H1 (cell line): ENCODE measurements at regions not wholly inside any gene's neighbourhood (a gene's known extent, or its start where the extent isn't known, plus 50 kb on each side); places are given as distances from the start of the nearest gene placed in this dataset.

Source experiments
- BCL11A ChIP-seq, 2 experiments: IDR thresholded peaks; one replicate each; pipeline ENCODE4 v1.6.1; 2011; ENCODE audit warnings: low read depth in 2 of 2, low read length in 2 of 2, mild to moderate bottlenecking in 2 of 2
- CHD2 ChIP-seq: IDR thresholded peaks from 2 replicates; pipeline ENCODE4 v1.6.1; 2012; ENCODE audit warnings: low read length, improper control_type of control experiment
- RAD21 ChIP-seq, 2 experiments: IDR thresholded peaks in 1 of 2; conservative IDR thresholded peaks in 1 of 2; 2 replicates each; pipeline ENCODE4 v1.6.1; 2011; ENCODE audit warnings: low read depth in 2 of 2, low read length in 2 of 2, improper control_type of control experiment in 1 of 2, inconsistent platforms in 1 of 2, mild to moderate bottlenecking in 1 of 2, moderate library complexity in 1 of 2
- SIRT6 ChIP-seq: IDR thresholded peaks from one replicate; pipeline ENCODE4 v1.7.1; 2012; ENCODE audit warnings: low read length, inconsistent platforms
- TEAD4 ChIP-seq: IDR thresholded peaks from 2 replicates; pipeline ENCODE4 v1.6.1; 2012; ENCODE audit warnings: low read depth, low read length, inconsistent platforms, mixed read lengths
- TF ChIP-seq, protein P1 (sequence below): IDR thresholded peaks from 2 replicates; pipeline ENCODE4 v1.6.1; 2012; ENCODE audit warnings: low read length, inconsistent platforms
- TF ChIP-seq, protein P2 (sequence below): IDR thresholded peaks from 2 replicates; pipeline ENCODE4 v1.6.1; 2012; ENCODE audit warnings: inconsistent platforms

DNA sequence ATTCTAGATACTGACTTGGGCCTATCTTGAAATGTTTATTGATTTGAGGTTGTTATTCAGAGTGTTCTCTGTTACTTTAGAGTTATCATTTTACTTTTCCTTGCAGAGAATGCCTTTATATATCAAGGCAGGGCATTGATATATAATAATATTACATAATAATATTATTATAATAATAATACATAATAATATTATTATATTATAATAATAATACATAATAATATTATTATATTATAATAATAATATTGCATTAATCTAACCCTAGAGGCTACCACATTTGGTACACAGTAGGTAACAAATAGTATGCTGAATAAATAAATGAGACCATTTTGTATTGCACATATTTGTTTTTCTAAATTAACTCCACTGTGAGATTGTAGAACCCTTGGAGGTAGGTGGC is 216.3 kb downstream of the EFHB start (continued):
- TF ChIP-seq, protein P1, sequence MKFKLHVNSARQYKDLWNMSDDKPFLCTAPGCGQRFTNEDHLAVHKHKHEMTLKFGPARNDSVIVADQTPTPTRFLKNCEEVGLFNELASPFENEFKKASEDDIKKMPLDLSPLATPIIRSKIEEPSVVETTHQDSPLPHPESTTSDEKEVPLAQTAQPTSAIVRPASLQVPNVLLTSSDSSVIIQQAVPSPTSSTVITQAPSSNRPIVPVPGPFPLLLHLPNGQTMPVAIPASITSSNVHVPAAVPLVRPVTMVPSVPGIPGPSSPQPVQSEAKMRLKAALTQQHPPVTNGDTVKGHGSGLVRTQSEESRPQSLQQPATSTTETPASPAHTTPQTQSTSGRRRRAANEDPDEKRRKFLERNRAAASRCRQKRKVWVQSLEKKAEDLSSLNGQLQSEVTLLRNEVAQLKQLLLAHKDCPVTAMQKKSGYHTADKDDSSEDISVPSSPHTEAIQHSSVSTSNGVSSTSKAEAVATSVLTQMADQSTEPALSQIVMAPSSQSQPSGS, result no peak
- TF ChIP-seq, protein P2, sequence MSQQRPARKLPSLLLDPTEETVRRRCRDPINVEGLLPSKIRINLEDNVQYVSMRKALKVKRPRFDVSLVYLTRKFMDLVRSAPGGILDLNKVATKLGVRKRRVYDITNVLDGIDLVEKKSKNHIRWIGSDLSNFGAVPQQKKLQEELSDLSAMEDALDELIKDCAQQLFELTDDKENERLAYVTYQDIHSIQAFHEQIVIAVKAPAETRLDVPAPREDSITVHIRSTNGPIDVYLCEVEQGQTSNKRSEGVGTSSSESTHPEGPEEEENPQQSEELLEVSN, result no peak
- TF ChIP-seq RAD21 (IDR thresholded peaks at IDR 0.05 in 1 of 2, conservative IDR thresholded peaks at IDR 0.05 in 1 of 2; ENCODE audit: low read depth in 2 of 2, low read length in 2 of 2) (no peak), BCL11A (IDR thresholded peaks at IDR 0.05; ENCODE audit: low read depth in 2 of 2, low read length in 2 of 2) (no peak), SIRT6 (no peak), TEAD4 (no peak), CHD2 (no peak)
